SK-MEL-5 (cell line): ENCODE measurements at regions not wholly inside any gene's neighbourhood (a gene's known extent, or its start where the extent isn't known, plus 50 kb on each side); places are given as distances from the start of the nearest gene placed in this dataset.

ENCODE experiments used
- DNase-seq: peaks from one replicate; pipeline ENCODE4 v3.0.0-alpha.2; 2016; ENCODE audit warnings: low read depth, low spot score
- in situ Hi-C: cut with HindIII; loops from 2 replicates; pipeline ENCODE4 v1.10.0; 2016; ENCODE audit warnings: low sequenced_read_pairs, high pct_unique_total_duplicates, low pct_unique_long_range_greater_than_20kb

GRCh38 chr9:107620236-107620635 is 130.7 kb upstream of the KLF4 start:
- in situ Hi-C loops: no loop called here
- no peak for DNase-seq

GRCh38 chr9:107615321-107615720 is 125.8 kb upstream of the KLF4 start:
- in situ Hi-C loops: no loop called here
- no peak for DNase-seq

- in situ Hi-C loops: no loop called here
Measured at GRCh38 chr9:107614765-107615164, 125.2 kb upstream of the KLF4 start.

GRCh38 chr9:107613321-107613720 is 123.8 kb upstream of the KLF4 start:
- no peak for DNase-seq
- in situ Hi-C loops: no loop called here

More at GRCh38 chr9:107614765-107615164, 125.2 kb upstream of the KLF4 start:
- DNase-seq: no peak

- DNase-seq: no peak
- in situ Hi-C loops: no loop called here
Measured at GRCh38 chr9:107612136-107612535, 122.6 kb upstream of the KLF4 start.

GRCh38 chr9:107609547-107609946 is 120.0 kb upstream of the KLF4 start:
- in situ Hi-C loops: no loop called here
- DNase-seq: no peak

- DNase-seq: no peak
- in situ Hi-C loops: no loop called here
Measured at GRCh38 chr9:107606149-107606790, 116.7 kb upstream of the KLF4 start.

- DNase-seq: no peak
- in situ Hi-C loops: no loop called here
Measured at GRCh38 chr9:107605041-107605440, 115.5 kb upstream of the KLF4 start.

- in situ Hi-C loops: no loop called here
- no peak for DNase-seq
Measured at GRCh38 chr9:107603281-107603680, 113.7 kb upstream of the KLF4 start.

- in situ Hi-C loops: no loop called here
- DNase-seq: no peak
Measured at GRCh38 chr9:107600060-107600573, 110.5 kb upstream of the KLF4 start.

- in situ Hi-C loops: no loop called here
- DNase-seq: no peak
Measured at GRCh38 chr9:107597743-107598217, 108.2 kb upstream of the KLF4 start.

- in situ Hi-C loops: no loop called here
- no peak for DNase-seq
Measured at GRCh38 chr9:107594908-107595530, 105.5 kb upstream of the KLF4 start.

- in situ Hi-C loops: no loop called here
- DNase-seq: no peak
Measured at GRCh38 chr9:107593224-107593870, 103.8 kb upstream of the KLF4 start.

GRCh38 chr9:107592424-107592823 is 102.9 kb upstream of the KLF4 start:
- DNase-seq: no peak
- in situ Hi-C loops: no loop called here

GRCh38 chr9:107591781-107592180 is 102.2 kb upstream of the KLF4 start:
- in situ Hi-C loops: no loop called here
- no peak for DNase-seq

GRCh38 chr9:107588393-107588792 is 98.8 kb upstream of the KLF4 start:
- in situ Hi-C loops: no loop called here
- DNase-seq: no peak

GRCh38 chr9:107587191-107587963 is 97.8 kb upstream of the KLF4 start:
- in situ Hi-C loops: no loop called here
- no peak for DNase-seq

- DNase-seq: no peak
Measured at GRCh38 chr9:107586493-107586892, 96.9 kb upstream of the KLF4 start.

More at GRCh38 chr9:107586493-107586892, 96.9 kb upstream of the KLF4 start:
- in situ Hi-C loops: no loop called here
